CD14-positive monocyte (primary cell): ENCODE measurements at regions not wholly inside any gene's neighbourhood (a gene's known extent, or its start where the extent isn't known, plus 50 kb on each side); places are given as distances from the start of the nearest gene placed in this dataset.

Experiments used
- DNase-seq, 3 donors: peaks; one replicate each; pipeline ENCODE4 v3.0.0-alpha.2; 2011 to 2022
- H2AFZ ChIP-seq: 2 replicates; pipeline ENCODE4 v1.6.0; 2012; ENCODE audit warnings: mild to moderate bottlenecking, low read depth, low read length, inconsistent platforms; ENCODE audit not compliant: insufficient read depth, poor library complexity, severe bottlenecking
- H3K27ac ChIP-seq, 2 donors: 1 replicate in 1 of 2; 2 replicates in 1 of 2; pipeline ENCODE4 v1.5.1; 2012 to 2013; ENCODE audit warnings: low read length in 2 of 2, control low read depth in 1 of 2, inconsistent platforms in 1 of 2, low read depth in 1 of 2, mild to moderate bottlenecking in 1 of 2
- H3K27me3 ChIP-seq, 2 donors: one replicate each; pipeline versions ENCODE4 v1.6.0 to v1.6.1; 2011 to 2013; ENCODE audit warnings: low read length in 2 of 2; ENCODE audit not compliant: control insufficient read depth in 2 of 2, insufficient read depth in 2 of 2
- H3K36me3 ChIP-seq, 2 donors: replicated peaks in 1 of 2; 1 replicate in 1 of 2; 2 replicates in 1 of 2; pipeline versions ENCODE4 v1.5.1 to v1.6.1; 2012 to 2013; ENCODE audit warnings: low read length in 2 of 2, control low read depth in 1 of 2, inconsistent platforms in 1 of 2, mild to moderate bottlenecking in 1 of 2; ENCODE audit not compliant: insufficient read depth in 2 of 2, control insufficient read depth in 1 of 2
- H3K4me1 ChIP-seq, 2 donors: 1 replicate in 1 of 2; 2 replicates in 1 of 2; pipeline versions ENCODE4 v1.5.1 to v1.6.1; 2012 to 2013; ENCODE audit warnings: low read length in 2 of 2, control low read depth in 1 of 2, inconsistent platforms in 1 of 2, mild to moderate bottlenecking in 1 of 2, moderate library complexity in 1 of 2; ENCODE audit not compliant: insufficient read depth in 2 of 2, control insufficient read depth in 1 of 2
- H3K4me2 ChIP-seq: replicated peaks from 2 replicates; pipeline ENCODE3; 2012; ENCODE audit warnings: low read length, moderate library complexity, mild to moderate bottlenecking; ENCODE audit not compliant: poor library complexity, severe bottlenecking; ENCODE audit errors: extremely low read depth
- H3K4me3 ChIP-seq, 3 experiments: fragments of 200-600 bp in 1 of 3; sonication (generic) in 1 of 3; replicated peaks in 1 of 3; 1 replicate in 2 of 3; 2 replicates in 1 of 3; pipeline ENCODE4 v1.5.1; 2011 to 2013; ENCODE audit warnings: low read length in 3 of 3, mild to moderate bottlenecking in 3 of 3, control low read depth in 2 of 3, low read depth in 2 of 3, inconsistent platforms in 1 of 3, moderate library complexity in 1 of 3
- H3K79me2 ChIP-seq: 2 replicates; pipeline ENCODE4 v1.6.0; 2012; ENCODE audit warnings: mild to moderate bottlenecking, control low read depth, inconsistent platforms, low read length, moderate library complexity; ENCODE audit not compliant: insufficient read depth
- H3K9ac ChIP-seq: 2 replicates; pipeline ENCODE4 v1.6.0; 2017; ENCODE audit warnings: low read length, mild to moderate bottlenecking; ENCODE audit not compliant: insufficient read depth, poor library complexity, severe bottlenecking
- H3K9me3 ChIP-seq, 2 donors: replicated peaks in 1 of 2; 1 replicate in 1 of 2; 2 replicates in 1 of 2; pipeline versions ENCODE4 v1.5.1 to v1.6.1; 2012 to 2013; ENCODE audit warnings: low read length in 2 of 2, control low read depth in 1 of 2; ENCODE audit not compliant: control insufficient read depth in 1 of 2, insufficient read depth in 1 of 2
- H4K20me1 ChIP-seq: 2 replicates; pipeline ENCODE4 v1.6.0; 2012; ENCODE audit warnings: mild to moderate bottlenecking, low read length, control low read depth, moderate library complexity; ENCODE audit not compliant: insufficient read depth
- H3K27ac Mint-ChIP-seq, 7 donors: one replicate each; pipeline ENCODE4 v1.8.0; 2020; ENCODE audit warnings: mild to moderate bottlenecking in 7 of 7, mixed read lengths in 7 of 7, moderate library complexity in 6 of 7, inconsistent platforms in 2 of 7
- H3K27me3 Mint-ChIP-seq, 3 donors: one replicate each; pipeline ENCODE4 v1.8.0; 2021 to 2022; ENCODE audit warnings: low read depth in 3 of 3, mild to moderate bottlenecking in 3 of 3, mixed read lengths in 3 of 3, moderate library complexity in 3 of 3, inconsistent platforms in 1 of 3
- H3K36me3 Mint-ChIP-seq, 2 donors: one replicate each; pipeline ENCODE4 v1.8.0; 2020; ENCODE audit warnings: mixed read lengths in 2 of 2, inconsistent platforms in 1 of 2, mild to moderate bottlenecking in 1 of 2
- H3K4me1 Mint-ChIP-seq: one replicate; pipeline ENCODE4 v1.8.0; 2020; ENCODE audit warnings: mild to moderate bottlenecking, mixed read lengths
- H3K4me3 Mint-ChIP-seq, 2 donors: one replicate each; pipeline ENCODE4 v1.8.0; 2020; ENCODE audit warnings: mild to moderate bottlenecking in 2 of 2, mixed read lengths in 2 of 2, moderate library complexity in 1 of 2
- H3K9me3 Mint-ChIP-seq, 7 donors: one replicate each; pipeline ENCODE4 v1.8.0; 2020 to 2022; ENCODE audit warnings: mixed read lengths in 7 of 7, mild to moderate bottlenecking in 6 of 7, moderate library complexity in 6 of 7, inconsistent platforms in 2 of 7
- WGBS: methylation state at CpG from one replicate; pipeline ENCODE4 v1.1.5; 2013; ENCODE audit warnings: missing lambda C conversion rate; ENCODE audit not compliant: insufficient coverage; 5-methylcytosine and 5-hydroxymethylcytosine counted together
- intact Hi-C, 2 donors: fragments of 100-400 bp; cut with micrococcal nuclease; formaldehyde crosslinking; loops; one replicate each; pipeline versions ENCODE4 v1.15.0 to v1.15.1; 2023
- TF ChIP-seq, protein P1 (sequence below): fragments of 200-600 bp; IDR thresholded peaks from one replicate; pipeline ENCODE4 v1.8.0; 2022; ENCODE audit warnings: antibody characterized with exemption, mild to moderate bottlenecking

DNA sequence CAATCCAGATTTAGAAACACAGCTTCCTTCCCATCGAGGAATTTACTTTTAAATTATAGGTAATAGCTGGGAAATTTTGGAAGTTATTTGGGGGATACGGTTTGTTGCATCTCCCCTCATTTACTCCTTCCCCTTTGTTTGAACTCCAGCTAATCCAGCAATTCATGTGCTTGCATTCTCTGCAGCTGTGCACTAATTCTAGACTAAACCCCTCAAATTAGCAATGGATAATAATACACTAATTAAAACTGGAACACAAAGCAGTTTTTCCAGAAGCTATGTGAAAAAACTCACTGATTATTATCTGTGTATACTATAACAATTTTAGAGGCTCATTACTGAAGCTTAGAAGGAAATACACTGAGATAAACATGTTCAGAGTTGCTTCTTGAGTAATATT is 751.2 kb upstream of the ZNF608 start:
- H3K4me3 ChIP-seq = no peak overlapping the region
- Mint-ChIP-seq H3K27ac (no peak overlapping the region), H3K4me3 (no peak overlapping the region), H3K9me3 (peaks cover 0 to 3% (median 0%) of the 10 kb centered on the region in 7 donors), H3K4me1 (no peaks in the 10 kb centered on the region), H3K27me3 (peaks cover 0 to 2% (median 0%) of the 10 kb centered on the region in 3 donors), H3K36me3 (no peaks in the 10 kb centered on the region)
- no peaks in the 10 kb centered on the region for H3K79me2 ChIP-seq
- no peaks in the 10 kb centered on the region for H3K4me1 ChIP-seq
- no peak overlapping the region for H3K27ac ChIP-seq
- TF ChIP-seq, protein P1, sequence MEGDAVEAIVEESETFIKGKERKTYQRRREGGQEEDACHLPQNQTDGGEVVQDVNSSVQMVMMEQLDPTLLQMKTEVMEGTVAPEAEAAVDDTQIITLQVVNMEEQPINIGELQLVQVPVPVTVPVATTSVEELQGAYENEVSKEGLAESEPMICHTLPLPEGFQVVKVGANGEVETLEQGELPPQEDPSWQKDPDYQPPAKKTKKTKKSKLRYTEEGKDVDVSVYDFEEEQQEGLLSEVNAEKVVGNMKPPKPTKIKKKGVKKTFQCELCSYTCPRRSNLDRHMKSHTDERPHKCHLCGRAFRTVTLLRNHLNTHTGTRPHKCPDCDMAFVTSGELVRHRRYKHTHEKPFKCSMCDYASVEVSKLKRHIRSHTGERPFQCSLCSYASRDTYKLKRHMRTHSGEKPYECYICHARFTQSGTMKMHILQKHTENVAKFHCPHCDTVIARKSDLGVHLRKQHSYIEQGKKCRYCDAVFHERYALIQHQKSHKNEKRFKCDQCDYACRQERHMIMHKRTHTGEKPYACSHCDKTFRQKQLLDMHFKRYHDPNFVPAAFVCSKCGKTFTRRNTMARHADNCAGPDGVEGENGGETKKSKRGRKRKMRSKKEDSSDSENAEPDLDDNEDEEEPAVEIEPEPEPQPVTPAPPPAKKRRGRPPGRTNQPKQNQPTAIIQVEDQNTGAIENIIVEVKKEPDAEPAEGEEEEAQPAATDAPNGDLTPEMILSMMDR = no peak
- H3K9me3 ChIP-seq = peaks cover 0 to 4% of the 10 kb centered on the region in 2 donors
- intact Hi-C loops = no loop called here
- H2AFZ ChIP-seq = no peak overlapping the region
- no CpG with 5 or more reads among the region's 2 CpGs for WGBS
- no peak overlapping the region for H3K4me2 ChIP-seq
- H3K36me3 ChIP-seq = no peaks in the 10 kb centered on the region
- no peaks in the 10 kb centered on the region for H4K20me1 ChIP-seq
- H3K27me3 ChIP-seq = no peaks in the 10 kb centered on the region
- no peak for DNase-seq
- no peak overlapping the region for H3K9ac ChIP-seq

DNA sequence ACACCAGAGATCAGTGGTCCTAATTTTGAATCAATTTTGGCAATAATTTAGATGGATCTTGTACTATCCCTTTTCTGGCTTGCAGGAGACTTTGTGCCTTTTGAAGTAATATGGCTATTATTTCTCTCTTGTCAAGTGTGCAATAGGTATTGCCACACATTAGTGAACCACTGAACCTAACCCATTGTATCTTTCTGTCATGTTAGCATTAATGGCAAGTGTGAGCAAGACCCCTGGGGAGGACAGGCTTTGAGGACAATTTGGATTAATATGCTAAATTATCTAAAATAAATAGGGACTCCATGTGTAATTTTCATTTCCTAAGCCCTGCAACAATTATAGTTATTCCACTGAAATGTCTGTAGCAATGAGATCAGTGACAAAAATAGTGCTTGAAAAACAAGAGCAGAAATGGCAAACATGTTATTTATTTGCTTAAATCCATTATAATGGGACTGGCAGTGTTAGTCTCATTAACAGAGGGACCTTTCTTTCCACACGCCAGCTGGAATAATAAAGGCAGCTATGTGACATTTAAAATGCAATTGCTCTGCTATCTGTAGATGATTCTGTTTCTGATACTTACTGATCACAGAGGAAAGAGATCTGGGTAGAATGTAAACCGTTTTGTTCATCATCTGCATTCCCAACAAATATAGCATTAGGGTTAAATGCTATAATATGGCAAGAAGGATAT is 753.3 kb upstream of the ZNF608 start:
- DNase-seq = no peak
- intact Hi-C loops = no loop called here
- H2AFZ ChIP-seq = no peak overlapping the region
- TF ChIP-seq, protein P1 = no peak
- no peaks in the 10 kb centered on the region for H3K4me1 ChIP-seq
- peaks cover 0 to 2% (median 0%) of the 10 kb centered on the region in 3 donors for H3K27me3 Mint-ChIP-seq
- no peaks in the 10 kb centered on the region for H3K36me3 Mint-ChIP-seq
- WGBS = no CpG with 5 or more reads among the region's 2 CpGs
- peaks cover 0 to 2% (median 0%) of the 10 kb centered on the region in 7 donors for H3K9me3 Mint-ChIP-seq
- H4K20me1 ChIP-seq = no peaks in the 10 kb centered on the region
- H3K9ac ChIP-seq = no peak overlapping the region
- H3K4me2 ChIP-seq = no peak overlapping the region
- no peaks in the 10 kb centered on the region for H3K79me2 ChIP-seq
- H3K27me3 ChIP-seq = no peaks in the 10 kb centered on the region
- H3K4me1 Mint-ChIP-seq = no peaks in the 10 kb centered on the region
- H3K4me3 Mint-ChIP-seq = no peak overlapping the region
- no peak overlapping the region for H3K27ac ChIP-seq
- no peaks in the 10 kb centered on the region for H3K9me3 ChIP-seq
- no peak overlapping the region for H3K4me3 ChIP-seq
- H3K27ac Mint-ChIP-seq = no peak overlapping the region
- H3K36me3 ChIP-seq = no peaks in the 10 kb centered on the region
